ENCODE measurements at regions not wholly inside any gene's neighbourhood (a gene's known extent, or its start where the extent isn't known, plus 50 kb on each side); places are given as distances from the start of the nearest gene placed in this dataset.

- no peak overlapping the region for H3K4me3 ChIP-seq (ENCODE audit: low read length)
- TF ChIP-seq, protein P1, sequence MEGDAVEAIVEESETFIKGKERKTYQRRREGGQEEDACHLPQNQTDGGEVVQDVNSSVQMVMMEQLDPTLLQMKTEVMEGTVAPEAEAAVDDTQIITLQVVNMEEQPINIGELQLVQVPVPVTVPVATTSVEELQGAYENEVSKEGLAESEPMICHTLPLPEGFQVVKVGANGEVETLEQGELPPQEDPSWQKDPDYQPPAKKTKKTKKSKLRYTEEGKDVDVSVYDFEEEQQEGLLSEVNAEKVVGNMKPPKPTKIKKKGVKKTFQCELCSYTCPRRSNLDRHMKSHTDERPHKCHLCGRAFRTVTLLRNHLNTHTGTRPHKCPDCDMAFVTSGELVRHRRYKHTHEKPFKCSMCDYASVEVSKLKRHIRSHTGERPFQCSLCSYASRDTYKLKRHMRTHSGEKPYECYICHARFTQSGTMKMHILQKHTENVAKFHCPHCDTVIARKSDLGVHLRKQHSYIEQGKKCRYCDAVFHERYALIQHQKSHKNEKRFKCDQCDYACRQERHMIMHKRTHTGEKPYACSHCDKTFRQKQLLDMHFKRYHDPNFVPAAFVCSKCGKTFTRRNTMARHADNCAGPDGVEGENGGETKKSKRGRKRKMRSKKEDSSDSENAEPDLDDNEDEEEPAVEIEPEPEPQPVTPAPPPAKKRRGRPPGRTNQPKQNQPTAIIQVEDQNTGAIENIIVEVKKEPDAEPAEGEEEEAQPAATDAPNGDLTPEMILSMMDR (IDR thresholded peaks at IDR 0.05), result no peak
- Mint-ChIP-seq H3K36me3 (no peaks in the 10 kb centered on the region), H3K27me3 (ENCODE audit: low read depth in 2 of 2) (no peaks in the 10 kb centered on the region), H3K9me3 (no peaks in the 10 kb centered on the region), H3K4me3 (no peak overlapping the region), H3K4me1 (no peaks in the 10 kb centered on the region), H3K27ac (no peak overlapping the region)
- DNase-seq (no peak), ATAC-seq (no peak)
- H3K9me3 ChIP-seq (ENCODE audit: control insufficient read depth, insufficient read depth, low read length), result no peaks in the 10 kb centered on the region
- intact Hi-C loops (cut with micrococcal nuclease), result loop anchor here (5.0 kb wide), 1 partner anchor 127 kb away; no protein-coding TSS in a partner anchor
- WGBS (ENCODE audit: insufficient coverage), result 100% methylated on average over 1 of the region's 1 CpG
- H3K27ac ChIP-seq (ENCODE audit: low read length), result no peak overlapping the region
- H3K27me3 ChIP-seq (ENCODE audit: control insufficient read depth, insufficient read depth, low read length), result no peaks in the 10 kb centered on the region
- no peaks in the 10 kb centered on the region for H3K4me1 ChIP-seq (ENCODE audit: control insufficient read depth, insufficient read depth, low read length)
- no peaks in the 10 kb centered on the region for H3K36me3 ChIP-seq (ENCODE audit: control insufficient read depth, insufficient read depth, low read length)
Measured at GRCh38 chr6:53419026-53419425, 70.3 kb upstream of the ELOVL5 start.

DNA sequence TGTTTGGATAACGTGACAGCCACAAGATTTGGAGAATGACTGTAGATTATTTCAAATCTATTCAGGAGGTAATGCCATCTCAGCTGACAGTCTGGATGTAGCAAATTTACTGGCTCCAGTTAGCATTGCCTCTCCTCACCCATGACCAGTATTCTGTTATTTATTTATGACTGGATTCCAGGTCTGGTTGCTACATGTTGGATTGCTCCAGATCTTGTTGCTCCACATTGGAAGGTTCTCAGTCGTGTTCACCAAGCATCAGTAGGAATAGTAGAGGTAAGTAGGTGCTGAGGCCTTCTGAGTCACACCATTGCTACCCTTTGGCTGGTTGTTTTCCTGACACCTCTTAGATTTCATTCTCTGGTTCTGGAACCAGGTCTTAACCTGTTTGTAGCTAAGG lies 69.5 kb upstream of the ELOVL5 start:
- no peak overlapping the region for H3K27ac ChIP-seq (ENCODE audit: low read length)
- no peak overlapping the region for H3K4me3 Mint-ChIP-seq
- DNase-seq (no peak), ATAC-seq (no peak)
- TF ChIP-seq, protein P1 (IDR thresholded peaks at IDR 0.05), result no peak
- H3K9me3 Mint-ChIP-seq, result no peaks in the 10 kb centered on the region
- intact Hi-C loops (cut with micrococcal nuclease), result loop anchor here (5.0 kb wide), 1 partner anchor 126 kb away; no protein-coding TSS in a partner anchor
- no peaks in the 10 kb centered on the region for H3K4me1 Mint-ChIP-seq
- no peak overlapping the region for H3K27ac Mint-ChIP-seq
- H3K27me3 ChIP-seq (ENCODE audit: control insufficient read depth, insufficient read depth, low read length), result no peaks in the 10 kb centered on the region
- H3K36me3 Mint-ChIP-seq, result no peaks in the 10 kb centered on the region
- no peaks in the 10 kb centered on the region for H3K27me3 Mint-ChIP-seq (ENCODE audit: low read depth in 2 of 2)
- no peaks in the 10 kb centered on the region for H3K4me1 ChIP-seq (ENCODE audit: control insufficient read depth, insufficient read depth, low read length)
- H3K9me3 ChIP-seq (ENCODE audit: control insufficient read depth, insufficient read depth, low read length), result no peaks in the 10 kb centered on the region
- H3K36me3 ChIP-seq (ENCODE audit: control insufficient read depth, insufficient read depth, low read length), result no peaks in the 10 kb centered on the region
- H3K4me3 ChIP-seq (ENCODE audit: low read length), result no peak overlapping the region
- WGBS (ENCODE audit: insufficient coverage), result 71% methylated on average over 2 of the region's 2 CpGs

- Histone ChIP-seq H3K4me1 (ENCODE audit: control insufficient read depth, insufficient read depth, low read length) (no peaks in the 10 kb centered on the region), H3K9me3 (ENCODE audit: control insufficient read depth, insufficient read depth, low read length) (no peaks in the 10 kb centered on the region), H3K27ac (ENCODE audit: low read length) (no peak overlapping the region), H3K4me3 (ENCODE audit: low read length) (no peak overlapping the region), H3K27me3 (ENCODE audit: control insufficient read depth, insufficient read depth, low read length) (no peaks in the 10 kb centered on the region), H3K36me3 (ENCODE audit: control insufficient read depth, insufficient read depth, low read length) (no peaks in the 10 kb centered on the region)
- TF ChIP-seq, protein P1 (IDR thresholded peaks at IDR 0.05), result no peak
- Mint-ChIP-seq H3K27ac (no peak overlapping the region), H3K36me3 (no peaks in the 10 kb centered on the region), H3K4me3 (no peak overlapping the region), H3K27me3 (ENCODE audit: low read depth in 2 of 2) (no peaks in the 10 kb centered on the region), H3K4me1 (no peaks in the 10 kb centered on the region), H3K9me3 (no peaks in the 10 kb centered on the region)
- intact Hi-C loops (cut with micrococcal nuclease), result loop anchor here (5.0 kb wide), 1 partner anchor 125 kb away; no protein-coding TSS in a partner anchor
- DNase-seq (no peak), ATAC-seq (no peak)
- WGBS (ENCODE audit: insufficient coverage), result 88% methylated on average over 1 of the region's 1 CpG
Measured at GRCh38 chr6:53417141-53417540, 68.4 kb upstream of the ELOVL5 start.

DNA sequence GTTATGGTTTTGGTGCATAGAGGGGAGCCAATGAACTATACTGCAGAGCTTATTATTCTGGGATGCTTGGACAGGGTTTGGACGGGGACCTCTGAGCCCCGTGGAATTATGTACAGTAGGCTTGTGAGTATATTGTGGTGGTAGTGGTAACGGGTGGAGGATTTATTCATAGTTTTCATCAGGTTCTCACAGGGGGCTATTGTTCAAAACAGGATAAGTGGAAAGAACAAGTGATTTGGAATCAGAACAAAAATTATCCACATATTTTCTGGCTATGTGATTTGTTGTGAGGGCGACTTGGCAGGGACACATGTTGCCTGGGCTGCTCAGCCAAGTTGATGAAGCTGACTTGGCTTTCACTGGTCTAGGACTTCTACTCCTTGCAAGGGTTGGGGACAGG lies 64.6 kb upstream of the ELOVL5 start:
- 88% methylated on average over 4 of the region's 4 CpGs for WGBS (ENCODE audit: insufficient coverage)
- no peak overlapping the region for H3K4me3 Mint-ChIP-seq

More for the DNA sequence above, 64.6 kb upstream of the ELOVL5 start:
- DNase-seq, result no peak
- Mint-ChIP-seq H3K36me3 (no peaks in the 10 kb centered on the region), H3K27ac (no peak overlapping the region), H3K4me1 (no peaks in the 10 kb centered on the region), H3K9me3 (no peaks in the 10 kb centered on the region), H3K27me3 (ENCODE audit: low read depth in 2 of 2) (no peaks in the 10 kb centered on the region)
- TF ChIP-seq, protein P1 (IDR thresholded peaks at IDR 0.05), result no peak
- H3K4me3 ChIP-seq (ENCODE audit: low read length), result no peak overlapping the region
- H3K27me3 ChIP-seq (ENCODE audit: control insufficient read depth, insufficient read depth, low read length), result no peaks in the 10 kb centered on the region
- ATAC-seq, result no peak
- intact Hi-C loops (cut with micrococcal nuclease), result no loop called here
- no peaks in the 10 kb centered on the region for H3K9me3 ChIP-seq (ENCODE audit: control insufficient read depth, insufficient read depth, low read length)
- H3K27ac ChIP-seq (ENCODE audit: low read length), result no peak overlapping the region
- no peaks in the 10 kb centered on the region for H3K4me1 ChIP-seq (ENCODE audit: control insufficient read depth, insufficient read depth, low read length)
- no peaks in the 10 kb centered on the region for H3K36me3 ChIP-seq (ENCODE audit: control insufficient read depth, insufficient read depth, low read length)
